ENCODE measurements at regions not wholly inside any gene's neighbourhood (a gene's known extent, or its start where the extent isn't known, plus 50 kb on each side); places are given as distances from the start of the nearest gene placed in this dataset.

GRCh38 chr11:98358551-98358950, 662.2 kb upstream of the CNTN5 start (continued):
- TF ChIP-seq ZNF462 (CRISPR knock-in tag; IDR thresholded peaks at IDR 0.05) (no peak), STAT1 (IDR thresholded peaks at IDR 0.05; ENCODE audit: unreplicated experiment) (no peak)

GRCh38 chr11:98365190-98365589, 655.6 kb upstream of the CNTN5 start:
- no peaks in the 10 kb centered on the region for H3K36me3 ChIP-seq (ENCODE audit: insufficient read depth)
- H3K27ac ChIP-seq (ENCODE audit: low read depth) = no peak overlapping the region
- Mint-ChIP-seq H3K4me3 (no peak overlapping the region), H3K27me3 (ENCODE audit: insufficient read depth, low read depth, poor library complexity) (no peaks in the 10 kb centered on the region), H3K27ac (no peak overlapping the region), H3K36me3 (ENCODE audit: low read depth) (no peaks in the 10 kb centered on the region), H3K4me1 (no peaks in the 10 kb centered on the region), H3K9me3 (no peaks in the 10 kb centered on the region; the same call in 2 of the 3 replicates)
- no peaks in the 10 kb centered on the region for H3K4me1 ChIP-seq (ENCODE audit: insufficient read depth)
- H2AFZ ChIP-seq = no peak overlapping the region
- DNase-seq (ENCODE audit: low spot score) = no peak
- ATAC-seq = no peak
- no peak for TF ChIP-seq ETS1 (IDR thresholded peaks at IDR 0.05)
- no peak for TF ChIP-seq CREB1 (CRISPR knock-in tag; IDR thresholded peaks at IDR 0.05; ENCODE audit: low read depth)
- TF ChIP-seq EZH2 (IDR thresholded peaks at IDR 0.05; ENCODE audit: low read depth, unreplicated experiment) = no peak
- TF ChIP-seq EZH2phosphoT487 (IDR thresholded peaks at IDR 0.05; ENCODE audit: unreplicated experiment) = no peak
- no peak for TF ChIP-seq ZNF462 (CRISPR knock-in tag; IDR thresholded peaks at IDR 0.05)
- H3K4me2 ChIP-seq = no peak overlapping the region
- no peaks in the 10 kb centered on the region; the same call in 1 of the 2 replicates for H3K9me2 ChIP-seq (ENCODE audit: insufficient read depth)
- H3F3A ChIP-seq (replicated peaks; ENCODE audit: low read depth) = no peaks in the 10 kb centered on the region
- no peaks in the 10 kb centered on the region for H3K27me3 ChIP-seq (ENCODE audit: insufficient read depth)
- no peak overlapping the region for H3K4me3 ChIP-seq
- H4K20me1 ChIP-seq (replicated peaks; ENCODE audit: insufficient read depth) = no peaks in the 10 kb centered on the region
- no peaks in the 10 kb centered on the region for H3K79me2 ChIP-seq (replicated peaks; ENCODE audit: insufficient read depth)

All from GM23338 (cell line).